ENCODE measurements at regions not wholly inside any gene's neighbourhood (a gene's known extent, or its start where the extent isn't known, plus 50 kb on each side); places are given as distances from the start of the nearest gene placed in this dataset.

DNA sequence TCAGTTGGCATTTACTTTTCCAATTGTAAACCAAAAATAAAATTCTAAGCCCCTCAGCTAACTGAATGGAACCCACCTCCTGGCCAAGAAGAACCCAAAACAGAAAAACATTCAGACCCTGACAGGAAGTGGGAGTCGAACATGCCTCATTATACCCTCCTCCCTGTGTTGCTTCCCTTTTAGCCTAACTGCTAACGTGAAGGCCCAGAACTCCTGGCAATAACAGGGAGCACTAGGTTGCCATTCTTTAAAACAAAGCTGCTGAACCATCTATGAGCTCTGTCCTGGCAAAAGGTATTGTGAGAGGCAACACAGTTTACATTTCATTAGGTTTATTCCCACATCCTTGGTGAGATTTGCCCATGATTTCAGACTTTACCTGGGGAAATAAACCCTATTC lies 481.4 kb downstream of the CHSY3 start:
- Histone ChIP-seq H3K27me3 (ENCODE audit: insufficient read depth, low read length) (no peaks in the 10 kb centered on the region), H3K9me3 (ENCODE audit: insufficient read depth, low read depth, low read length) (no peaks in the 10 kb centered on the region), H3K4me1 (ENCODE audit: insufficient read depth, low read length) (peaks cover 3% of the 10 kb centered on the region; the same call in 1 of the 2 replicates), H3K36me3 (ENCODE audit: insufficient read depth, low read length) (no peaks in the 10 kb centered on the region), H3K4me3 (ENCODE audit: low read length) (no peak overlapping the region), H3K27ac (ENCODE audit: low read depth, low read length) (no peak overlapping the region), H3K9ac (ENCODE audit: low read depth, low read length) (no peak overlapping the region)
- WGBS = 67% methylated on average over 2 of the region's 2 CpGs

DNA sequence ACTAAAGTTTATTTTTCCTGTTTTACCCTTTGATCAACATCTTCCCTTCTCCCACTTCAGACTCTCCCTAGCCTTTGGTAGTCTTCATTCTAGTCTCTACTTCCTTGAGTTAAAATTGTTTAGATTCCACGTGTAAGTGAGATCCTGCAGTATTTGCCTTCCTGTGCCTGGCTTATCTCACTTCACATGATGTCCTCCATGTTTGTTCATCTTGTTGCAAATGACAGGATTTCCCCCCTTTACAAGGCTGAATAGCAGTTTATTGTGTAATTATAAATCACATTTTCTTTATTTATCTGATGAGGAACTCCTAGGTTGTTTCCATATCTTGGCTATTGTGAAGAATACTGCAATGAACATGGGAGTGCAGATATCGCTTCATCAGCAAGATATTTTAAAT lies 461.7 kb downstream of the CHSY3 start:
- Histone ChIP-seq H3K27me3 (ENCODE audit: insufficient read depth, low read length) (no peaks in the 10 kb centered on the region), H3K27ac (ENCODE audit: low read depth, low read length) (no peak overlapping the region)
- WGBS = 93% methylated on average over 2 of the region's 2 CpGs

GRCh38 chr5:130350131-130350530 lies 445.9 kb downstream of the CHSY3 start:
- WGBS = 85% methylated on average over 2 of the region's 8 CpGs

More for the DNA sequence above, 461.7 kb downstream of the CHSY3 start:
- H3K9me3 ChIP-seq (ENCODE audit: insufficient read depth, low read depth, low read length) = no peaks in the 10 kb centered on the region
- no peaks in the 10 kb centered on the region for H3K4me1 ChIP-seq (ENCODE audit: insufficient read depth, low read length)
- H3K36me3 ChIP-seq (ENCODE audit: insufficient read depth, low read length) = no peaks in the 10 kb centered on the region
- H3K4me3 ChIP-seq (ENCODE audit: low read length) = no peak overlapping the region
- no peak overlapping the region for H3K9ac ChIP-seq (ENCODE audit: low read depth, low read length)

GRCh38 chr5:130337179-130337888 lies 433.1 kb downstream of the CHSY3 start:
- no peak overlapping the region for H3K4me3 ChIP-seq (ENCODE audit: low read length)
- WGBS = 73% methylated on average over 6 of the region's 7 CpGs
- no peaks in the 10 kb centered on the region for H3K27me3 ChIP-seq (ENCODE audit: insufficient read depth, low read length)
- H3K9me3 ChIP-seq (ENCODE audit: insufficient read depth, low read depth, low read length) = no peaks in the 10 kb centered on the region
- no peaks in the 10 kb centered on the region for H3K36me3 ChIP-seq (ENCODE audit: insufficient read depth, low read length)
- no peak overlapping the region for H3K9ac ChIP-seq (ENCODE audit: low read depth, low read length)
- peaks cover 14% of the 10 kb centered on the region for H3K4me1 ChIP-seq (ENCODE audit: insufficient read depth, low read length)
- H3K27ac ChIP-seq (ENCODE audit: low read depth, low read length) = no peak overlapping the region

More at GRCh38 chr5:130350131-130350530, 445.9 kb downstream of the CHSY3 start:
- no peak overlapping the region for H3K27ac ChIP-seq (ENCODE audit: low read depth, low read length)
- no peaks in the 10 kb centered on the region for H3K9me3 ChIP-seq (ENCODE audit: insufficient read depth, low read depth, low read length)
- no peak overlapping the region for H3K9ac ChIP-seq (ENCODE audit: low read depth, low read length)
- H3K4me3 ChIP-seq (ENCODE audit: low read length) = no peak overlapping the region
- no peaks in the 10 kb centered on the region for H3K36me3 ChIP-seq (ENCODE audit: insufficient read depth, low read length)
- no peaks in the 10 kb centered on the region for H3K4me1 ChIP-seq (ENCODE audit: insufficient read depth, low read length)
- no peaks in the 10 kb centered on the region for H3K27me3 ChIP-seq (ENCODE audit: insufficient read depth, low read length)

DNA sequence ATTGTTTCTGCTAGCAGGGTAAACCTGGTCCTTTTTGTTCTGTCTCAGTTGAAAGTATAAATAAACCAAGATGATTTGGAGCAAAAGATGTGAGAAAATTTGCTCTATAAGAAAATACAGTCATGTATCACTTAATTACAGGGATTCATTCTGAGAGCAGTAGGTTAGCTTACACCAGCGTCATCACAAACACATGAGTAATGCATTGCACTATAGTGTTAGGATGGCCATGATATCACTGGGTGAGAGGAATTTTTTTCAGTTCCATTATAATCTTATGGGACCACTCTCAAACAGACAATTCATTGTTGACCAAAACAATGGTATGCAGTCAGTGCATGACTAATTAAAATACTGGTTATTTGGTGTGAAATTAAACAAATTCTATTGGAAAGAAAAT lies 430.9 kb downstream of the CHSY3 start:
- Histone ChIP-seq H3K4me3 (ENCODE audit: low read length) (no peak overlapping the region), H3K27me3 (ENCODE audit: insufficient read depth, low read length) (no peaks in the 10 kb centered on the region)
- no CpG with 5 or more reads among the region's 1 CpG for WGBS

DNA sequence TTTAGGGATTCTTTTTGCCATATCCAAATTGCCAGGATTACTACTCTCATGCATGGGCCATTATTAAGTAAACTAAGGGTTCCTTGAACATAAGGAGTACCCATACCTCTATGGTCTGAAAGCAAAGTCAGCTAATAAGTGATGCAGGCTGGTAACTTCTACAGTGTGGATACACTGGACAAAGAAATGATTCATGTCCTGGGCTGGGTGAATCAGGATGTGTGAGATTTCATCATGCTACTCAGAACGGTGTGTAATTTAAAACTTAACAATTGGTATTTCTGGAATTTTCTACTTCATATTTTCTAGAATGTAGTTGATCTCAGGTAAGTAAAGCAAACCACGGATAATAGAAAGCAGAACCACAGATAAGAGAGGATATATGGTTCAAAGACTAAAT lies 428.8 kb downstream of the CHSY3 start:
- WGBS = 80% methylated on average over 1 of the region's 2 CpGs
- H3K9ac ChIP-seq (ENCODE audit: low read depth, low read length) = no peak overlapping the region
- peaks cover 12% of the 10 kb centered on the region for H3K9me3 ChIP-seq (ENCODE audit: insufficient read depth, low read depth, low read length)
- no peaks in the 10 kb centered on the region for H3K27me3 ChIP-seq (ENCODE audit: insufficient read depth, low read length)
- peaks cover 13% of the 10 kb centered on the region for H3K4me1 ChIP-seq (ENCODE audit: insufficient read depth, low read length)
- no peak overlapping the region for H3K4me3 ChIP-seq (ENCODE audit: low read length)
- no peak overlapping the region for H3K27ac ChIP-seq (ENCODE audit: low read depth, low read length)
- H3K36me3 ChIP-seq (ENCODE audit: insufficient read depth, low read length) = no peaks in the 10 kb centered on the region

More for the DNA sequence above, 430.9 kb downstream of the CHSY3 start:
- no peak overlapping the region for H3K27ac ChIP-seq (ENCODE audit: low read depth, low read length)
- no peak overlapping the region for H3K9ac ChIP-seq (ENCODE audit: low read depth, low read length)
- peaks cover 7% of the 10 kb centered on the region for H3K9me3 ChIP-seq (ENCODE audit: insufficient read depth, low read depth, low read length)
- H3K36me3 ChIP-seq (ENCODE audit: insufficient read depth, low read length) = no peaks in the 10 kb centered on the region
- H3K4me1 ChIP-seq (ENCODE audit: insufficient read depth, low read length) = peaks cover 14% of the 10 kb centered on the region

- no peak overlapping the region for H3K4me3 ChIP-seq (ENCODE audit: low read length)
- no peaks in the 10 kb centered on the region for H3K27me3 ChIP-seq (ENCODE audit: insufficient read depth, low read length)
- over 99% methylated on average over 3 of the region's 3 CpGs for WGBS
- H3K4me1 ChIP-seq (ENCODE audit: insufficient read depth, low read length) = no peaks in the 10 kb centered on the region
- H3K9ac ChIP-seq (ENCODE audit: low read depth, low read length) = no peak overlapping the region
- H3K9me3 ChIP-seq (ENCODE audit: insufficient read depth, low read depth, low read length) = peaks cover 12% of the 10 kb centered on the region
- H3K36me3 ChIP-seq (ENCODE audit: insufficient read depth, low read length) = no peaks in the 10 kb centered on the region
- H3K27ac ChIP-seq (ENCODE audit: low read depth, low read length) = no peak overlapping the region
Observed at GRCh38 chr5:130331332-130331731, 427.1 kb downstream of the CHSY3 start.

GRCh38 chr5:130324953-130325671 lies 420.8 kb downstream of the CHSY3 start:
- H3K4me1 ChIP-seq (ENCODE audit: insufficient read depth, low read length) = no peaks in the 10 kb centered on the region
- peaks cover 4% of the 10 kb centered on the region for H3K9me3 ChIP-seq (ENCODE audit: insufficient read depth, low read depth, low read length)
- H3K27me3 ChIP-seq (ENCODE audit: insufficient read depth, low read length) = no peaks in the 10 kb centered on the region
- no peak overlapping the region for H3K27ac ChIP-seq (ENCODE audit: low read depth, low read length)
- 92% methylated on average over 7 of the region's 7 CpGs for WGBS
- H3K36me3 ChIP-seq (ENCODE audit: insufficient read depth, low read length) = no peaks in the 10 kb centered on the region
- H3K4me3 ChIP-seq (ENCODE audit: low read length) = no peak overlapping the region
- H3K9ac ChIP-seq (ENCODE audit: low read depth, low read length) = no peak overlapping the region

DNA sequence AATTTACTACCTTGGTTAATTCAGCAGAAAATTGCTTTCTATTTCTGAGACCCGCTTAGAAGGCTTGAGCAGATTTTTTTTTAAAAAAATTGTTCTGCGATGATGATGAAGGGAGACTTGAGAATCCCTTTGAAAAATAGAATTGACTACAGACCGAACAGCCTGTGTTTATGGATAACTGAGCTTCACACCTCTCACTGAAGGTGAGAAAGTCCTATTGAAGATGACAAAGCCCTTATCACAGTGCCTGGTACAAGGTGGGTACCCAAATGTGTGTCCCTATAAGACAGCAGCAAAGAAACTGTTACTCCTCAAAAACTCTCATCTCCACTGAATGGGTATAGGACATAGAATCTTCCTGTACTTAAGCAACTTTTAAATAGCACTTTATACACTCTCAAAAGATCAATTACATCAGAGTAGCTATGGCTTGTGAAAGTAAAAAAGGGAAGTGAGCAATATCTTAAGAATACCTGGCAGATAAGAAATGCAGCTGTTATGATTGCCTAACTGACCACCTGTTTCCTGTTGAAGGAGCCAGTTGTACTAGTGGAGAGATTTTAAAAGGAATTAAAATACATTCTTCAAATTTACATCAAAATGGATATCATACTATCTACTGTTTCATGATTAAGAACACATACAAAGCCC lies 419.7 kb downstream of the CHSY3 start:
- Histone ChIP-seq H3K27ac (ENCODE audit: low read depth, low read length) (no peak overlapping the region), H3K36me3 (ENCODE audit: insufficient read depth, low read length) (no peaks in the 10 kb centered on the region), H3K9ac (ENCODE audit: low read depth, low read length) (no peak overlapping the region), H3K4me3 (ENCODE audit: low read length) (no peak overlapping the region), H3K9me3 (ENCODE audit: insufficient read depth, low read depth, low read length) (no peaks in the 10 kb centered on the region), H3K27me3 (ENCODE audit: insufficient read depth, low read length) (no peaks in the 10 kb centered on the region), H3K4me1 (ENCODE audit: insufficient read depth, low read length) (no peaks in the 10 kb centered on the region)
- 99% methylated on average over 3 of the region's 3 CpGs for WGBS

DNA sequence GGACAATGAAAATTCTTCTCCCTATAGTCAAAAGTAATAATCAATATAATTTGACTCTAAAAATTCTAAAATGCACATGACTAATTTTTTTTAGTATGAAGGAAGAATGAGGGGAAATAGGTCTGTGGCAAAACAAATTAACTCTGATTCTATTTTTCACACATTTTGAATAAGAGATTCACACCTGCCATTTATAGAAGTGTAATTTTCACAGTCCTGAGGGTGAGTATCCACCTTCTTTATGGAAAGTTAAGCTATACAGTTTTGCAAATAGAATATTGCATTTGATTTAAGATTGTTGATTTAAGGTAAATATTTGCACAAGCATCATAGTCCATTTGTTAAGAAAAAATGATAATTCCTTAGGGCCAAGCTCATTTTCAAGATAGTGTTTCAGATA lies 417.7 kb downstream of the CHSY3 start:
- no peaks in the 10 kb centered on the region for H3K36me3 ChIP-seq (ENCODE audit: insufficient read depth, low read length)
- no peak overlapping the region for H3K27ac ChIP-seq (ENCODE audit: low read depth, low read length)
- H3K9ac ChIP-seq (ENCODE audit: low read depth, low read length) = no peak overlapping the region
- H3K4me3 ChIP-seq (ENCODE audit: low read length) = no peak overlapping the region
- no peaks in the 10 kb centered on the region for H3K27me3 ChIP-seq (ENCODE audit: insufficient read depth, low read length)
- H3K4me1 ChIP-seq (ENCODE audit: insufficient read depth, low read length) = no peaks in the 10 kb centered on the region
- H3K9me3 ChIP-seq (ENCODE audit: insufficient read depth, low read depth, low read length) = no peaks in the 10 kb centered on the region

DNA sequence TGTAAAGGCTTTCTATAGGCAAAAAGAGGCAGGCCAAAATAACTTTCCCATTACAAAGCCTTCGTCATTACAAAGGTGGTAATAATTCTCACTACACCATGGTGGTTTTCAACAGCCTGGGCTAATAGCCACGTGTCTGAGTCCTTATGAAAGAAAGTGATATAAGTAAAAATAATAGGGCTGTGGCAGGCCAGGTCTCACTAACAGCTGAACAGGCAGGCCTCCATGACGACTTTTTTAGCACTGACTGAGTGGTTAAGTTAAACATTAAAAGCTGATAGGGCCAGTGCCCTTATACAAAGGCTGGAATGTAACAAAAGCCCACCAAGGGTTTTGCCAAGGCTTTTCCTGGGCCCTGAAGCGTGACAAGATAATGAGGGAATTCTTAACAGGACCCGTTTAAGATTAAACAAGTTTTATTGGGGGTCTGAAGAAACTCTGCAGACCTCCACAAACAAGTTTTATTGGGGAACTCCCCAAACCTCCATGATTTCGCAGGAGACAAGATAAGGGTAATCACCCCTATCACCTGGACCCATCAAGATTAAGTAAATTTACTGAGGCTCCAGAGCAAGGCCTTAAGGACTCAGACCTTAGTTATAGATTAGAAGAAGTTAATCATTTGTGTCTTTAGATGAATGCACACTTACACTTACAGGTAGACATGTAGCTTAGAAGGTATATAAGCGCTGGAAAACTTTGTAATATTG lies 412.9 kb downstream of the CHSY3 start:
- Histone ChIP-seq H3K4me3 (ENCODE audit: low read length) (no peak overlapping the region), H3K4me1 (ENCODE audit: insufficient read depth, low read length) (no peaks in the 10 kb centered on the region), H3K9ac (ENCODE audit: low read depth, low read length) (no peak overlapping the region), H3K27ac (ENCODE audit: low read depth, low read length) (no peak overlapping the region; the same call in 1 of the 2 replicates), H3K36me3 (ENCODE audit: insufficient read depth, low read length) (no peaks in the 10 kb centered on the region), H3K9me3 (ENCODE audit: insufficient read depth, low read depth, low read length) (peaks cover 20% of the 10 kb centered on the region), H3K27me3 (ENCODE audit: insufficient read depth, low read length) (no peaks in the 10 kb centered on the region)
- WGBS = 77% methylated on average over 6 of the region's 7 CpGs
